HUDEP-2 (cell line): ENCODE measurements at regions not wholly inside any gene's neighbourhood (a gene's known extent, or its start where the extent isn't known, plus 50 kb on each side); places are given as distances from the start of the nearest gene placed in this dataset.

ENCODE experiments used
- DNase-seq, 76 experiments: peaks; one replicate each; lab custom pipeline; 2025; ENCODE audit not compliant: unreplicated experiment in 76 of 76; lab: John Stamatoyannopoulos, UW

GRCh38 chr2:236959876-236960275 is 125.8 kb upstream of the COPS8 start:
- no peak for DNase-seq

DNA sequence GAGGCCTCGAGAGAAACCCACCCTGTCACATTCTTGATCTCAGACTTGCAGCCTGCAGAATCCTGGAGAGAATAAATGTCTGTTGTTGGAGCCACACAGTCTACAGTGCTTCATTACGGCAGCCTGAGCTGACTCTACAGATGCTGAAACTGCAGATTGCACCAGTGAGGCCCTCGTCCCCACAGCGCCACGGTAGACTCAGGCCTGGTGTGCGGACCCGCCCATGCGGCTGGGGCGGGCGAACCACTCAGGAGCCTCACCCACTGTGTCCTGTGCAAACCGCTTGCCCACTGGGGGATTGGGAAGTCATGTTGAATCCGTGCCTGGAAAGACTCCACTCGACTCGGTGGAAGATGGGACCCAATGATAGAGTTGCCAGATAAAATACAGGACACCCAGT is 125.2 kb upstream of the COPS8 start:
- no peak for DNase-seq

GRCh38 chr2:236962816-236963215 is 122.9 kb upstream of the COPS8 start:
- DNase-seq: no peak

GRCh38 chr2:236963631-236964182 is 122.0 kb upstream of the COPS8 start:
- DNase-seq: no peak

DNA sequence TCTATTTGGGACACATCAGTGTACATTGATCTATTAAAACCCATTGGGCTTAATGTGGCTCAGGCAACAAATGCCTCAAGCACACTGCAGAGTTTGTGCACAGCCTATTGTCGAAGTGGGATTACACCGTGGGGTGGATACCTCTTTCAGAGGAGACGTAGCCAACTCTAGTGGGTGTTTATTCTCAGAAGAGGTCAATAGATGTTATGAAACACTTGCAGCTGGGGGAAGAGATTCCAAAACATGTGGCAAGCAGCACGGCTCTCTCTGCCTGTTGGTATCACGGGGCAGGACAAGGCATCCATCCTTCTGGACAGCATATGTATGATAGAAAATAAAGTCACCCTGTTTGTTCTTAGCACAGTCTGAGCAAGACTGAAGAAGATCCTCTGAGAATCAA is 121.4 kb upstream of the COPS8 start:
- DNase-seq: no peak

- DNase-seq: no peak
Measured at GRCh38 chr2:236965021-236965840, 120.5 kb upstream of the COPS8 start.

DNA sequence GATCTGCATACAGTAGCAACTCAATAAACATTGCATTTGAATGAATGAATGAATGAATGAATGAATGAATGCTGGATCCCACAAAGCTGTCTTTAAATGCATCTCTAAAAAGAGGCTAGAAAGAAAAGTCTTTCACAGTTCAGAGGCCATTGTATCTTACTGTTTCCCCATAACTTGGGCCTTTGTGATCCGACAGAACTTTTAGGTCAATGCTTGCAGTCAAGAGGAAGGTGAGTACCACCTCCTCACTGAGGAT is 119.9 kb upstream of the COPS8 start:
- no peak for DNase-seq

DNA sequence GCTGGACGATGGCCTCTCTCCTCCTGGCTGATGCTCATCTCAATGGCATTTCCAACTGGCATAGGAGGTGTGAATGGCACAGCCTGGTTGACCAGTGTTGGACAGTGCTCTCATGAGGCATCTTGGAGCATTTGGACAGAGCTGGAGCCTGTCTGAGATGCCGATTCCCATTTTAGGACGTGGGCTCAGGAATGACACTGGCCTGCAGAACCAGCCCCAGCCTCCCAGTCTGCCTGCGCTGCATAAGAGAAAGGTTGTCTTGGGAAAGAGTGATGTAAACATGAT is 118.2 kb upstream of the COPS8 start:
- no peak for DNase-seq

DNA sequence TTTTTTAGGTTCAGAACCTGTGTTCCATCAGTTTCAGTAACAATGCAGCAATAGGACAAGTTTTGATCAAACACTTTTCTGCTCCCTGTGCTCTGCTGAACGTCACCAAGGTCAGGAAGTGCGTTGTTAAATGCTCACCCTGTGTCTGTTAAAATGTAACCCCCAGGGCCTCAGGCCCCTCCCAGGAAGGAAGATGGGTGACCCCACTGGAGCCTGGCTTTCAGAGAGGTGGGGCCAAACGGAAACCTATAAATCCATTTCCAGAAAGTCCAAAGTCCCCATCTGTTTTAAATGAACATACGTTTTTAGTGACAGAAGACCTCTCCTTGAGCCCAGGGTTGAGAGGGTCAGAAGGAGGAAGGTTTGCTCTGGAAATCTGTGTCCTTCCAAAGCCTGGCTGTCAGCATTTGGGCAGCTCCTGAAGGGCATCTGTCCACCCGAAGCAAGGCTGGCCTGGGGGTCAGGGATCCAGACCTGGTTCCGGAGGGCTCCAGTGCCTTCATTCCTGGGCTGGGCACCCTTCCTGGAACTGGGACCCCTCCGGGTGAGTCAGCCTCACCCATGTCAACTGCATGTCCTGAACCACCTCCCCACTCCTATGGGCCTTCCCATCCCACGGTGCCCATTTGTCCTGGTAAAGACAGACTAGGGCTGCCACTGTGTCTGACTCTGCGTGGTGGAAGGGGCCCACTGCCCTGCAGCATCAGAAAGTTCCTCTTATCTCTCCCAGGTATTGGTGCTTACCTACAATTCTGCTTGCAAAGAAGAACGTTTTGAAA is 117.4 kb upstream of the COPS8 start:
- DNase-seq: no peak

DNA sequence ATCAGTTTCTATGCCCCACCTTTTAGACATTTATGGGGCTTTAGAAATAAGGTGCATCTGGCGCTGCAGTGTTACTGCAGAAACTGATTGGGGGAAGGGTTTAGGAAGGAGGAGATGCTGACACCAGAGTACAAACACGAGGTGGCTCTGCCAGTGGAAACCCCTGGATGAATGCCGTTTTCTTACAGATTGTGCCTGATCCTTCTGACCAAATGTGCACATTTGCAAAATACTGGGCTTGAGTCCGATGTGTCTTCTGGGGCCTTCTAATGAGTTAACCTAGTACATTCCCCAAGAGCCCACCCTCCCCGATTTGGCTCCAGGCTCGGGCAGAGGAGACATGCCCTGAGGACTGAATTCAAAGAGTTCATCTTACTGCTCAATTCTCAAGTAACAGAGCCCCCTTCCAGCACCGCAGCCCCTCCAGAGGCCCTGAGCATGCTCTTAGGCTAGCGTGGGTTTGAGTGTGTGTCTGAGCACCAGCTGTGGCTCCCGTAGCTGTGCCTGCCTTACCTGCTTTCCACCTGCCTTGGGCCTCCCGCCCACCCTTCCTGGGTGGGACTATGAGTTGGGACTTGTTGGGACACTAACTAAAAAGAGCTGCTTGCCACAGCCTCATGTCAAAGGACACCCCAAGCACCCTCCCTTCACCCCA is 116.7 kb upstream of the COPS8 start:
- DNase-seq: no peak

DNA sequence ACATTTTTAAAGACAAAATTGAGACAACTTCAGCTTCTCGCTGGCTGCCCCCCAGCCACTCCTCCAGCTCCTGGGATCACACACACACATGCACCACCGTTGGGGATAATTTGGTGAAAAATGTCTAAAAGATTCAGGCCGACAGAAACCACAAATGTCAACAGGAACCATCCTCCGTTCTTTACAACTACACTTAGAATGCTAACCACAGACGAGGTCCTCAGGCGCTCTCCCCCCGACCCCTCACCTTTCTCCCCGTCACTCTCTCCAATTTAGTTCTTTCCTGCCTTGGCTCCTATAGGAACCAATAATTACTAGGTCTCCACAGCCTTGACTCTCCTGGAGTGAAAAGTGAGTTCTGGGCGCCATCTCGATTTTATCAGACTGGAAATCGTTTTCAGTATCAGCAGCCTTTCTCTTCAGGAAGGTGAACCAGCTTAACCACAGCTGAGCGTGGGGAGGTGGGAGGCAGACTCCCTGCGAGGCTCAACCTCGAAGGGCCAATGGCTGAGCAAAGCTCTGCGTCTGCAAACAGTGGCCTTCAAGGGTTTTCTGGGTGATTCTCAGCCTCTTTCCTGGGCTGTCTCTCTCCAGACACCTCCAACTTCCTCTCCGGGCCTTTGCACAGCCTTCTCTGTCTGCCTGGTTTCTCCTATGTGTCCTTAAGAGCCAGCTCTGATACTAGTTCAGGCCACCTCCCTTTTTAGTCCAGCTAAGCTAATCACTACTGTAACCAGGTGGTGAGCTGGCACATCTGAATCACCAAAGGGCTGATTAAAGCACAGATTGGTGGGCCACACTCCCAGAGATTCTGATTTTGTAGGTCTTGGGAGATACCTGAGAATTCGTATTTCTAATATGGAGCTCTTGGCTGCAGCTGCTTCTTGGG is 115.7 kb upstream of the COPS8 start:
- no peak for DNase-seq

DNA sequence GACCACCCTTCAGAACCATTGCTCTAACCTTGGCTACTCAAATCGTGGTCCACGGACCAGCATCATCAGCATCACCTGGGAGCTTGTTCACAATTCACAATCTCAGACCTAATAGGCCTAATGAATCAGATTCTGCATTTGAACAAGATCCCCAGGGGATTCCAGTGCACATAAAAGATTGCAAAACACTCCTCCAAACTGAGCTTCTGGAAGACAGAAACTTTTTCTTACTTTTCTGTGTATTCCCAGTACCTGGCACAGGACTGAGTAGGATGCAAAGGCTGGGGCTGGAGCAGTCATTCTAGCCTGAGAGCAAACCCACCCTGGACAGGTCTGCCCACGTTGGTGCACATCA is 115.1 kb upstream of the COPS8 start:
- no peak for DNase-seq

GRCh38 chr2:236971131-236971821 is 114.4 kb upstream of the COPS8 start:
- no peak for DNase-seq

DNA sequence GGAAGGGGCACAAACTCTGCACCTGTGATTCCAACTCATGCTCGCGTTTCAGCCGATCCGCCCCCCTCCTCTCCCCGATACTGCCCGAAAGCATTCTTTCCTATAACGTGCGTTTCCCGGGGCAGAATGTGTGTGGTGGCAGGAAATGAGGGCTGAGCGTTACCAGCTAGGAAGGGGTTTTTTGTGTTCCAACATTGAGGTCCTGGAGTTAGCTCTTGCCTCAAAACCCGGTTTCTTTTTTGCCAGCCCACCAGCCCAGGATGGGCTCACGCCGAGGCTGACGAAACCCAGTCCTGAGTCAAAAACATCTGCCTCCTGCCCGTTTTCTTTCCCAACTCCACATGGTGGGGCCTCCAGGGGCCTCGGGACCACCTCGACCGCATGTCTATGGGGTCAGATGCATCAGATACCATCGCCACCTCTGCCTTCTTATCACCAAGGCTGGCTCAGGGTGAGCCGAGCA is 113.7 kb upstream of the COPS8 start:
- no peak for DNase-seq

- DNase-seq: no peak
Measured at GRCh38 chr2:236972491-236973342, 113.0 kb upstream of the COPS8 start.

- no peak for DNase-seq
Measured at GRCh38 chr2:236973343-236973980, 112.2 kb upstream of the COPS8 start.

DNA sequence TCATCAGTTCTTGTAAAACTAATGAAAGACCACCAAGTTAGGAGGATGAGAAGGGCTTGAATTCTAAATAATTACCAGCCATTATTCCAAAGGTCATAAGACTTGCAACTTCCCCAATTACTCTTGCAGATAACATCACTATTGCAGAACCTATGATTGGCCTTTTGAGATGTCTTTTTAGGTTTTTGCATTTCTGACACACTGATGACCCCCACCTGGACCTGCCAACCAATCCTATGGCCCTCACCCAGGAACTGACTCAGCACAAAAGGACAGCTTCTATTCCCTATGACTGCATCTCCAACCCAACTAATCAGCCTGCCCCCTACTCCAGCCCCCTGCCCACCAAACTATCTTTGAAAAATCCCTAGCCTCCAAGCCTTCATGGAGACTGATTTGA is 111.5 kb upstream of the COPS8 start:
- DNase-seq: no peak

GRCh38 chr2:236974752-236975151 is 110.9 kb upstream of the COPS8 start:
- no peak for DNase-seq

GRCh38 chr2:236975766-236976165 is 109.9 kb upstream of the COPS8 start:
- DNase-seq: no peak
